SU-DHL-6 (cell line): ENCODE measurements at regions not wholly inside any gene's neighbourhood (a gene's known extent, or its start where the extent isn't known, plus 50 kb on each side); places are given as distances from the start of the nearest gene placed in this dataset.

ENCODE experiments used
- H2AFZ ChIP-seq: fragments of 200-600 bp; sonication (generic); 2 replicates; pipeline ENCODE4 v1.6.1; 2014; ENCODE audit warnings: low read depth, mild to moderate bottlenecking, moderate library complexity, mixed read lengths, antibody characterized with exemption, low read length; ENCODE audit not compliant: severe bottlenecking
- H3F3A ChIP-seq: fragments of 200-600 bp; shearing (Covaris generic); 2 replicates; pipeline ENCODE4 v1.6.0; 2016; ENCODE audit warnings: antibody characterized with exemption, mild to moderate bottlenecking; ENCODE audit not compliant: insufficient read depth
- H3K27ac ChIP-seq: fragments of 200-600 bp; sonication (generic); 2 replicates; pipeline ENCODE4 v1.5.1; 2016; ENCODE audit warnings: low read depth, mild to moderate bottlenecking, low read length, moderate library complexity, mixed read lengths
- H3K27me3 ChIP-seq: fragments of 200-600 bp; sonication (generic), shearing (Covaris generic); 2 replicates; pipeline ENCODE4 v1.6.0; 2014; ENCODE audit warnings: mild to moderate bottlenecking, low read length
- H3K36me3 ChIP-seq: fragments of 200-600 bp; sonication (generic); 2 replicates; pipeline ENCODE4 v1.6.1; 2014; ENCODE audit warnings: mild to moderate bottlenecking, low read length, mixed read lengths
- H3K4me2 ChIP-seq: fragments of 300-600, 200-600 bp; shearing (Covaris generic), sonication (generic); 2 replicates; pipeline ENCODE4 v1.6.0; 2014; ENCODE audit warnings: low read length, low read depth, mild to moderate bottlenecking; ENCODE audit not compliant: poor library complexity, severe bottlenecking
- H3K4me3 ChIP-seq: fragments of 200-600 bp; sonication (generic); 2 replicates; pipeline ENCODE4 v1.5.1; 2014; ENCODE audit warnings: antibody characterized with exemption, low read length, mild to moderate bottlenecking, mixed read lengths; ENCODE audit not compliant: insufficient read depth, poor library complexity, severe bottlenecking
- H3K79me2 ChIP-seq: fragments of 200-600 bp; sonication (generic); 2 replicates; pipeline ENCODE4 v1.6.1; 2014; ENCODE audit warnings: mild to moderate bottlenecking, low read length, moderate library complexity; ENCODE audit not compliant: insufficient read depth
- H3K9ac ChIP-seq: fragments of 200-600 bp; sonication (generic); 2 replicates; pipeline ENCODE4 v1.7.0; 2014; ENCODE audit warnings: mild to moderate bottlenecking, low read length
- H3K9me2 ChIP-seq: fragments of 200-600 bp; sonication (generic); replicated peaks from 2 replicates; pipeline ENCODE4 v1.6.1; 2014; ENCODE audit warnings: low read length; ENCODE audit not compliant: insufficient read depth
- H3K9me3 ChIP-seq: fragments of 200-600 bp; sonication (generic); 2 replicates; pipeline ENCODE4 v1.6.1; 2014; ENCODE audit warnings: low read length, mixed read lengths; ENCODE audit not compliant: insufficient read depth
- H4K20me1 ChIP-seq: fragments of 200-600 bp; sonication (generic); 2 replicates; pipeline ENCODE4 v1.6.1; 2014; ENCODE audit warnings: low read depth, mild to moderate bottlenecking, antibody characterized with exemption, low read length, moderate library complexity, mixed read lengths
- EZH2phosphoT487 ChIP-seq: fragments of 200-600 bp; sonication (generic), shearing (Covaris generic); conservative IDR thresholded peaks from 2 replicates; pipeline ENCODE4 v1.6.1; 2018; ENCODE audit warnings: mild to moderate bottlenecking, antibody characterized with exemption, low read length, moderate library complexity, mixed read lengths
- TF ChIP-seq, protein P1 (sequence below): fragments of 200-600 bp; sonication (generic); IDR thresholded peaks from one replicate; pipeline ENCODE4 v1.5.1; 2017; ENCODE audit warnings: antibody characterized with exemption, mild to moderate bottlenecking, low read length, moderate library complexity; ENCODE audit not compliant: insufficient read depth, poor library complexity, severe bottlenecking

DNA sequence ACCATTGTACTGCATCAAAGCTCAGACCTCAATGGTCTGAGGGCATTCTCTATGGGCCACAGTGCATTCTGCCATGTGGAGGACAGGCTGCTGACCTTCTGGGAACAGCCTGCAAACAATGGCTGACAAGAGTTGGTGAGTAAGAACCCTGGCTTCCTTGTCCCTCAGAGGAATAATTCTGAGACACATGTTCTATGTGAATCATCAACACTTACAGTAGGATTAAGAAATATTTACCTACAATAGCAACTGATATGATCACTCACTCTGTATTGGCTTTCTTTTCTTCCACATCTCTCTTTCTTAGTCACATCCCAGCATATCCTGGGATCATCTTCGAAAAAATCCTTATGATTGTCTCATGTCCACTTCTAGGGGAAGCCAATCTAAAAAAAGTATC, 306.5 kb upstream of the ITGA1 start:
- Histone ChIP-seq H3K9me3 (no peaks in the 10 kb centered on the region), H3K9ac (no peak overlapping the region), H3K9me2 (no peaks in the 10 kb centered on the region), H3K79me2 (no peaks in the 10 kb centered on the region), H3K4me2 (no peak overlapping the region), H3K27ac (no peak overlapping the region), H2AFZ (no peak overlapping the region), H3K4me3 (no peak overlapping the region), H3K27me3 (no peaks in the 10 kb centered on the region), H4K20me1 (no peaks in the 10 kb centered on the region), H3F3A (no peaks in the 10 kb centered on the region), H3K36me3 (no peaks in the 10 kb centered on the region)
- TF ChIP-seq, protein P1, sequence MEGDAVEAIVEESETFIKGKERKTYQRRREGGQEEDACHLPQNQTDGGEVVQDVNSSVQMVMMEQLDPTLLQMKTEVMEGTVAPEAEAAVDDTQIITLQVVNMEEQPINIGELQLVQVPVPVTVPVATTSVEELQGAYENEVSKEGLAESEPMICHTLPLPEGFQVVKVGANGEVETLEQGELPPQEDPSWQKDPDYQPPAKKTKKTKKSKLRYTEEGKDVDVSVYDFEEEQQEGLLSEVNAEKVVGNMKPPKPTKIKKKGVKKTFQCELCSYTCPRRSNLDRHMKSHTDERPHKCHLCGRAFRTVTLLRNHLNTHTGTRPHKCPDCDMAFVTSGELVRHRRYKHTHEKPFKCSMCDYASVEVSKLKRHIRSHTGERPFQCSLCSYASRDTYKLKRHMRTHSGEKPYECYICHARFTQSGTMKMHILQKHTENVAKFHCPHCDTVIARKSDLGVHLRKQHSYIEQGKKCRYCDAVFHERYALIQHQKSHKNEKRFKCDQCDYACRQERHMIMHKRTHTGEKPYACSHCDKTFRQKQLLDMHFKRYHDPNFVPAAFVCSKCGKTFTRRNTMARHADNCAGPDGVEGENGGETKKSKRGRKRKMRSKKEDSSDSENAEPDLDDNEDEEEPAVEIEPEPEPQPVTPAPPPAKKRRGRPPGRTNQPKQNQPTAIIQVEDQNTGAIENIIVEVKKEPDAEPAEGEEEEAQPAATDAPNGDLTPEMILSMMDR, result no peak

DNA sequence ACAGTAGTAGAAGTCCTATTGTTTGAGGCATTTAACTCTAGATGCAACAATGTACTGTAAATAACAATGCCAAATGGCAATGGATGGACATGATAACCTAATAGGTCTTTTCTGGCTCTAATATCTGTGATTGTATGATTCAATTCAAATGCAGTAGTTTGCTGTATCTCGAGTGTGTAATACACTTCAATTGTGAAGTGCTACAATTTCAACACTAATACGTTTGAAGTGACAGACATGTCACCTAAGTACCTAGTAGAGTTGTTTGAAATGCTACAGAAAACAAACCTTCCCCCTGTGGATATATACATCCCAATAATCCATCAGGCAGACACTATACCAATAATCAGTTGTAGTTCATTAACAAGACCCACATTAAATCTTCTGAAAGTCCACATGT, 305.9 kb upstream of the ITGA1 start:
- no peak overlapping the region for H3K9ac ChIP-seq
- TF ChIP-seq, protein P1, result no peak
- no peak for TF ChIP-seq EZH2phosphoT487
- no peaks in the 10 kb centered on the region for H3K36me3 ChIP-seq
- H3F3A ChIP-seq, result no peaks in the 10 kb centered on the region
- no peak overlapping the region for H2AFZ ChIP-seq
- no peaks in the 10 kb centered on the region for H3K27me3 ChIP-seq
- H3K4me2 ChIP-seq, result no peak overlapping the region
- H3K4me3 ChIP-seq, result no peak overlapping the region
- H3K9me2 ChIP-seq, result no peaks in the 10 kb centered on the region
- H3K79me2 ChIP-seq, result no peaks in the 10 kb centered on the region
- no peaks in the 10 kb centered on the region for H3K9me3 ChIP-seq
- no peaks in the 10 kb centered on the region for H4K20me1 ChIP-seq
- H3K27ac ChIP-seq, result no peak overlapping the region

DNA sequence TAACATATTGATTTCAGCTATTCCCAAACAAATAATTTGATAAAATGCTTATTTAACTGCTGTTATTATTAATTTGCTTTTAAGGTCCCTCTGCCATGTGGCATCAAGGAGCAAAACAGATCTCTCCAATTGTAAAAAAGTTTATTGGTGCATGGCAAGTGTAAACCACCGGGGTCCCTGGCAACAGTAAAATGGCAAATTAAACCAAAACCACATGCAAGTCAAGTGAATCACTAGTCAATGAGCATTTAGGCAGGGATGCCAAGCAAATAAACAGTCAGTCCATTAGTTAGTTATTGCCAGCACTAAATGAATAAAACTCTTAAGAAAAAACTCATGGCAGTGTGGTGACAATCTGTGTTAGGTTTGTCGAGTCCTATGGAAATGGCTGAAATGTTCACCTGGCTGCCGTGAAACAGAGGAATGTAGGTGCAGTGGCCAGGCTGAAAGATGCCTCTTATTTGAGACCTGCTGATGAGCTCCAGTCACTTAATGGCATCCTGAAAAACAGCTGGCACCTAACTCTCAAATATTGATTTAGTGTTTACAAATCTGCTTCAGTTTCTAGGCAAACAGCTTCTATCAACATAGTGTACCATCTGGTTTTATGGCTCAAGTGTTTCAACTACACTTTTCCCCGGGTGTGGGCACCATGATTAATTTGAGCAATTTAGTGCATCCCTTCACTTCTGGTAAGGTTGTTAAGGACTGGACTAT, 296.5 kb upstream of the ITGA1 start:
- H4K20me1 ChIP-seq, result no peaks in the 10 kb centered on the region
- H3K9me3 ChIP-seq, result no peaks in the 10 kb centered on the region
- H3K79me2 ChIP-seq, result no peaks in the 10 kb centered on the region
- no peak overlapping the region for H2AFZ ChIP-seq
- H3F3A ChIP-seq, result no peaks in the 10 kb centered on the region
- H3K9me2 ChIP-seq, result no peaks in the 10 kb centered on the region
- no peak overlapping the region for H3K4me2 ChIP-seq
- no peak overlapping the region for H3K27ac ChIP-seq
- H3K9ac ChIP-seq, result no peak overlapping the region
- H3K36me3 ChIP-seq, result no peaks in the 10 kb centered on the region
- no peak overlapping the region for H3K4me3 ChIP-seq
- no peaks in the 10 kb centered on the region for H3K27me3 ChIP-seq
- TF ChIP-seq EZH2phosphoT487, result no peak
- TF ChIP-seq, protein P1, result no peak
